ENCODE measurements at regions not wholly inside any gene's neighbourhood (a gene's known extent, or its start where the extent isn't known, plus 50 kb on each side); places are given as distances from the start of the nearest gene placed in this dataset.

GRCh38 chr7:41130561-41131236 is 572.2 kb downstream of the INHBA start:
- TF ChIP-seq CTCF (conservative IDR thresholded peaks at IDR 0.05; ENCODE audit: low read length) (no peak), EZH2phosphoT487 (IDR thresholded peaks at IDR 0.05; ENCODE audit: borderline replicate concordance, low read depth, low read length) (no peak)
